ENCODE measurements at regions not wholly inside any gene's neighbourhood (a gene's known extent, or its start where the extent isn't known, plus 50 kb on each side); places are given as distances from the start of the nearest gene placed in this dataset.

- TF ChIP-seq CTCF (IDR thresholded peaks at IDR 0.05) (peak in 2 of 6 experiments; percentile 14 to 26), POLR2A (IDR thresholded peaks at IDR 0.05) (no peak)
Observed at GRCh38 chr21:38669186-38669585, 136.5 kb upstream of the ETS2 start.
